HG02870 (cell line): ENCODE measurements at regions not wholly inside any gene's neighbourhood (a gene's known extent, or its start where the extent isn't known, plus 50 kb on each side); places are given as distances from the start of the nearest gene placed in this dataset.
A peak's percentile ranks its signal among the peaks of the same experiment; 100 is the strongest.
"Not testable (repeated sequence)": the region's sequence is repeated elsewhere in the genome, so short reads cannot be mapped to it uniquely, and the experiment has no call there.

ENCODE experiments used
- ATAC-seq: cut with Tn5 transposase; IDR thresholded peaks from one replicate; pipeline ENCODE4 v1.9.1; 2021; ENCODE audit warnings: mild to moderate bottlenecking, moderate library complexity; ENCODE audit not compliant: unreplicated experiment

DNA sequence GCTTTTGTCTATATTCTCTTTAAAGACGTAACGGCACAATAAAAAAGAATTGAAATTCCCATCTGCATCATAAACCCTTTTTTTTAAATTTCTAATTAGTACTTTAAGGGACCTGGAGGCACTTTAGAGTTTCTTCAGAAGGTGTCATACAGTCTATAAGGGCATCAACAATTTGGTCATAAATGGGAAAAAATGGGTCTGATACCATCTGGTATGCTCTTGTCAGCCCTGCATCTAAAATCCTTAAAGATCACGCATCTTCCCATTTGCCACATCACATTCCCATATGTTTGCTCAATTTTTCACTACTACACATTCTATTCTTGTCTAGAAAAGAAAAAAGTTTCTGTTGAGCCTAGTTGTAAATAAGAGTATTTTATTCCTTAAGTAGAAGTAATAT, 53.8 kb downstream of the COX7C start:
- ATAC-seq, result no peak

- no peak for ATAC-seq
Measured at GRCh38 chr5:86674069-86674468, 56.3 kb downstream of the COX7C start.

DNA sequence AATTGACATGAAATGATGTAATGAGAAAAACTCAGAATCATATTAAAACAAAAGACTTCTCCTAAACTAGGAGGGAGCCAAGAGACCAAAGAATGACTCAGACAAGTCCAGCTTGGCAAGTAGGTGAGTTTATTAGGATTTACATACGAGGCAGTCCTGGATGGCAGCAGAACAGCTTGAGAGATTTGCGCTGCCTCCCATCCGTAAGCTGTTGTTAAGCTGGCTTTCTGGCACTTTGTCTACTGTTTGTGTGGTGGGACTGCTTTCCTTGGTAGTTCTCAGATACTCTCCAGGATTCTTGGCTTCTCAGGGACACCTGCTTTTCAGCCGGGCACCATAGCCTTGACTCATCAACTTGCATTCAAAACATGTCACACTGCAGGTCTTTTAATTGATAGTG, 57.6 kb downstream of the COX7C start:
- ATAC-seq, result no peak

DNA sequence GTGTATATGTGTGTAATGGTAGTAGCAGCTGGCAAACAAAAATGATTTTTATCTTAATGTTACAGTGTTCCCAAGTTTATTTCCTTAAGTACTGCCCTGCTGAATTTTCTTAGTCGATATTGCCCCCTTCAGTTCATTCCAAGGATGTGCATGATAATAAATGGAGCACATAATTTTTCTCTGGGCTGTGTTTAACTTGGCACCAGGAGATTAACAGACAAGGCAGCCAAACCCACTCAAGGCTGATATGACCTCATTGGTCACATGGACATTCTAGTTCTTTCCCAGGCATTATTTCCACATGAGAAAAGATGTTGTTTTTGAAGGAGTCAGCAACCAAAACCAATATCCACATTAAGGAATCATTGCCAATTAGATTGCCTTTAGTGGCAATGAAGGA, 61.8 kb downstream of the COX7C start:
- ATAC-seq, result peak; percentile 75

DNA sequence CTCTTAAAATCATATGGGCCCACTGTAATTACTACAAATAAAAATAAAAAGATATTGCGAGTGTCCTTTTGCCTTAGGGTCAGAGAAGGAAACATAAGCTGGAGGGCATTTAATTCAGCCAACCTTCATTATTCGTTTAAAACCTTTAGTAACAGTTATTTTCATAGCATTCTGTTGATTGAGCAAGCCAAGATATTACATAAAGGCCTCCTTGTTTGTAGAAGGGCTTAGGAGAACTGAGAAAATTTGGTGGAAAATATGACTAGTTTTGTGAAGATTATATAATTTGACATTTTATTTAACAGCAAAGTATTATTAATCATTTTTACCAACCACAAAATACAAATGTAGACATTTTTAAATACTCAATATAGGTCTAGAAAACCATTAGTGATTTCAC, 62.2 kb downstream of the COX7C start:
- ATAC-seq, result no peak

- no peak for ATAC-seq
Measured at GRCh38 chr5:86684222-86684621, 66.5 kb downstream of the COX7C start.

DNA sequence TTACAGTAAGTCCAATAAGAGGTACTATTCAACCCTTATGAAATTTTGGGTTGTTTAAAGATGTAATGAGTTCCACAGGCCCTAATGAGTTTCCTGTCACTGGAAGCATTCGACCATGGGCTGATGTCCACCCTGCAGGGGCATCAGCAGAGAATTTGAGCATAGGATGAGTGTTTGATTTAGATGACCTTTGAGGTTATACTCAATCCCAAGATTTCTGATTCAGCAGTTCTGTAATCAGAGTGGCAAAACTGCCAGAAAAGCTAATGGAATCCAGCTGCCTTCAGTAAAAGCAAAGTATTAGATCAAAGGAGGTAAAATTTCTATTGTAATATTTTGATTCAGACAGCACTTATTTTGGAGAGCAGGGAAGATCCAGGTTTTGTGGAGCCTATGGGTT, 68.3 kb downstream of the COX7C start:
- no peak for ATAC-seq

DNA sequence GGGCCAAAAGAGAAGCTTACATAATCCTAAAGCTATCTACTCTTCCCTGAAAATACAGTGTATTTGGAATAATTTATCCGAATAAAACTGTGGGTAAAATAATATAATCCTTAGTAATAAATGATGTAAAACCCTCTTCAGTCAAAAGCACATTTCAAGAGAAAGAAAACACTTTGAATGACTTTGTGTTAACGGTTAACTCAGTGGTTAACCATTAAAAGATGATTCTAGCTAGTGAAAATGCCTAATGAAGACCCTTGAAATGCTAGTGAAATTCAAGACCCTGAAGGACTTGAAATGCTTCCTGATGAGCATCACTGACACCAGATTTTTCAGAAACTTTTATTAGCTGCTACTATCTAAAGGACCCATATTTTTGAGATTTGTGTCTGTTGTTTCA, 70.7 kb downstream of the COX7C start:
- ATAC-seq, result no peak

- no peak for ATAC-seq
Measured at GRCh38 chr5:86689103-86689729, 71.5 kb downstream of the COX7C start.

DNA sequence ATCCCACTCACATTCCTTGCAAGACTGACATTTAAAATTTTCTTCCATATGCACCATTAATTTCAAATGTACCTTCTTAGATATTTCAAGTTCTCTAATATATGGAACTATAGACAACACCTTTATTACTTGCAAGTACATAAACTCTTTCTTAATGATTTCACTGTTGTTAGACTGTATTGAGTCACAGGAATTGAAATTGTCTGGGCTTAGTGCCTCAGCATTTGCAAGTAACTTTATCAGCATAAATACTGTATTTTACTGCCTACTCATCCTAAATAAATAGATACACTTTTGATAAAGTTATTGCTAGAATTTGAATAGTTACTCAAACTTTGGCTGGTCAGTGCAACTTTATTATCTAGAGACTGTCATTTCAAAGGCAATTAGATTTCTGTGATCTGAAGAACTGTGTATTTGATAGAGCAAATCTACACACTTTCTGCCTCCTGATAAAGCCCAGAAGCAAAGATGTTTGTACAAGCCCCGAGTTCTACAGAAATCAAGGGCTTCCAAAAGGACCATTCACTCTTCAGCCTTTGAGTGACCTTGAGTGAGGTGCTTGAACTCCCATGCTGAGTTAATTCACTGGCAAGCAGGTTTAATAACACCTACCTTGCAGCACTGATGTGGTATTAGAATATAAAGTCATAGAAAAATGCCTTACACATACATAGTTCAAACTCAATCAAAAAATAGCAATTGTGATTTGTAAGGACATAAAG, 91.6 kb downstream of the COX7C start:
- no peak for ATAC-seq

DNA sequence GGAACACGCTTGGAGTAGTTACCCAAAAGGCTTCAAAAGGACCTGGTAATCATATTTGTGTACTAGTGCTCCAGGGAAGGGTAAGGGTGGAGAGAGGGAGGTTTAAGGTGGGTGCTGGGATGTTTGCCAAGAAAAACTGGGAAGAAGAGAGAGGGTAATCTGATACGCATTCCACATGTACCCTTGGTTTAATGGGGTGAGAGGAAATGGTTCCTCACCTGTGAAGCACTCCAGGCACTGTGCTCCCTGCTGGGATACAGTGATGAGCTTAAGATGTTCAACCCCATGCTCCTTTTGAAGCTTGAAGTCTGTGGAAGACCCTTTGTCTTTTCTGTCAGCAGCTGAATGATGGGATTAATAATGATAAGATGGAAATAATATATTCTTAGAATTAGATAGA, 98.4 kb downstream of the COX7C start:
- no peak for ATAC-seq

DNA sequence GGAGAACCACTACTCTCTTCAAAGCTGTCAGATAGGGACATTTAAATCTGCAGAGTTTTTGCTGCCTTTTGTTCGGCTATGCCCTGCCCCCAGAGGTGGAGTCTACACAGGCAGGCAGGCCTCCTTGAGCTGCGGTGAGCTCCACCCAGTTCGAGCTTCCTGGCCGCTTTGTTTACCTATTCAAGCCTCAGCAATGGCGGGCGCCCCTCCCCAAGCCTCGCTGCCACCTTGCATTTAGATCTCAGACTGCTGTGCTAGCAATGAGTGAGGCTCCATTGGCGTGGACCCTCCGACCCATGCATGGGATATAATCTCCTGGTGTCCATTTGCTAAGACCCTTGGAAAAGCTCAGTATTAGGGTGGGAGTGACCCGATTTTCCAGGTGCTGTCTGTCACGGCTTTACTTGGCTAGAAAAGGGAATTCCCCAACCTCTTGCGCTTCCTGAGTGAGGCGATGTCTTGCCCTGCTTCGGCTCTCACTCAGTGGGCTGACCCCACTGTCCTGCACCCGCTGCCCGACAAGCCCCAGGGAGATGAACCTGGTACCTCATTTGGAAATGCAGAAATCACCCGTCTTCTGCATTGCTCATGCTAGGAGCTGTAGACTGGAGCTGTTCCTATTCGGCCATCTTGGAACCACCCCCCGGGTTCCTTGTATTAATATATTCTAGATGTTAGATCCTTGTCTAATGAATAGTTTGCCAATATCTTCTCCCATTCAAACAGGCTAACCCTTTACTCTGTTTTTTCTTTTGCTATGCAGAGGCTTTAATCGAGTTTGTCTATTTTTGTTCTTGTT, 113.8 kb downstream of the COX7C start:
- ATAC-seq, result not testable (repeated sequence)

- ATAC-seq, result no peak
Measured at GRCh38 chr5:86735370-86735769, 117.6 kb downstream of the COX7C start.

GRCh38 chr5:86737579-86737978, 119.8 kb downstream of the COX7C start:
- no peak for ATAC-seq

GRCh38 chr5:86748538-86749105, 130.9 kb downstream of the COX7C start:
- ATAC-seq, result no peak

GRCh38 chr5:86749841-86750240, 132.1 kb downstream of the COX7C start:
- ATAC-seq, result no peak

DNA sequence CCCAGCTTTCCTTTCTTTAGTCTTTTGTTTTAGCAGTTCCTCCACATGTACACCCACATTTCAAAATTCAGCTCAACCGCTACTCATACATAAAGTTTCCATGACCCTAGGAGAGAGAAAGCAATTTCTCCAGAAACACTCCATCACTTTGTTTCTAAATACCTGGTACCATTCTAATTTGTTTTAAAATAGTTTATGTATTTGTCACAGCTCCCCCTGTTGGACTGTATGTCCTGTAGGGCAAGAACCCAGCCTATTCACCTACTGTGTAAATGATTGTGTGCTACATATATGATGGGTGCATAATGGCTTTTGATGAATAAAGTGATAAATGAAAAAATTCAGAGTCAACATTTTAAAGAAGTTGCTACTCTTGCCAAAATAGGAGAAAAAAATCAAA, 139.1 kb downstream of the COX7C start:
- no peak for ATAC-seq

DNA sequence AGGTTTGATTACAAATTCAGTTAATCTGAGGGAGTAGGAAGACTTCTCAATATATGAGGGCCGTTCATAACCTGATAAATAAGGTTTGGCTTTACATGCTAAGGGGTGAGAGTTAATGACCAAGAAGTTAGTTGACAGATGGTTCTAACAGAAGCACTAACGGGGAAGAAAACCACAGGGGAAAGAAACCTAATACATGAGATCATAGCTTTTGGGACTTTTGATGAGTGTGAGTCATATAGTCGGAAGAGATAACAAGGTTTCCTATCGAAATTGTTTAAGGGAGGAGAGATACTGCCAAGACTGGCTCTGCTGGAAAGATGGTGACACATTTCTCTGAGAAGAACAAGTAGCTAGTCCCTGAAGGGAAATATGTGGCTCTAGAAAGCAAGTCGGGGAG, 140.1 kb downstream of the COX7C start:
- no peak for ATAC-seq

DNA sequence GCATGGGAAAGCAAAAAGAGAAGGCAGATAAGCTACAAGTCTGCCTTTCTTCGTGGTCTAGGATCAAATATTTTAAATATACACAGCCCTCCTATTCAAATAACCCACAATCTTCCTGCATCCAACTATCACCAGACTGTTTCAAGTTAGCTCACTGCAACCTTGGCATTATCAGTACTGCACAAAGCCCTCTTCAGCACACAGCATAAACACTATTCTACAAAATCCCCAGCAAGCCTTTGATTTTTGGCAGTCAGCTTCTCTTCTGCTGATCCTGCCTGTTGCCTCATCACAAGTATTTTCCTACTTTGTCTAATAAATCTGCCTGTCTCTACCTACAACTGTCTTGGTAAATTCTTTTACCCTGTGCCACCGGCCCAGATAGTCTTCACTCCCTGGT, 142.9 kb downstream of the COX7C start:
- no peak for ATAC-seq

DNA sequence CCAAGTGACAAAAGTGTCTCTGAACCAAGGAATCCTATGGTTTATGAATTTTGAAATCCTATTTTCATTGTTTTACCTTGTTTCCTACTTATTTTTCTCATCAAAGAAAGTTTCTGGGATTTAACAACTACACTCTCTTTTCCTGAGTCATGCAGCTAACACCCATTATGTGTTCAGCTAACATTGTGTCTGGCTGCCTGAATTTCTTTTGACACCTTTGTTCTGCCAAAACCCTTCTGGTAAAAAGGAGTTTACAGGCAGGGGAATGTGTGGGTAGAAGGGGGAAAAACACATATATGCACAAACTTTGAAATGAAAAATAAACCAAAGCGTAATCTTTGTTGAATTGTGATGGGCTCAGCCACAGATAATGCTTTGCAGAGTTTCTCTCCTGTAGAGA, 146.2 kb downstream of the COX7C start:
- no peak for ATAC-seq

DNA sequence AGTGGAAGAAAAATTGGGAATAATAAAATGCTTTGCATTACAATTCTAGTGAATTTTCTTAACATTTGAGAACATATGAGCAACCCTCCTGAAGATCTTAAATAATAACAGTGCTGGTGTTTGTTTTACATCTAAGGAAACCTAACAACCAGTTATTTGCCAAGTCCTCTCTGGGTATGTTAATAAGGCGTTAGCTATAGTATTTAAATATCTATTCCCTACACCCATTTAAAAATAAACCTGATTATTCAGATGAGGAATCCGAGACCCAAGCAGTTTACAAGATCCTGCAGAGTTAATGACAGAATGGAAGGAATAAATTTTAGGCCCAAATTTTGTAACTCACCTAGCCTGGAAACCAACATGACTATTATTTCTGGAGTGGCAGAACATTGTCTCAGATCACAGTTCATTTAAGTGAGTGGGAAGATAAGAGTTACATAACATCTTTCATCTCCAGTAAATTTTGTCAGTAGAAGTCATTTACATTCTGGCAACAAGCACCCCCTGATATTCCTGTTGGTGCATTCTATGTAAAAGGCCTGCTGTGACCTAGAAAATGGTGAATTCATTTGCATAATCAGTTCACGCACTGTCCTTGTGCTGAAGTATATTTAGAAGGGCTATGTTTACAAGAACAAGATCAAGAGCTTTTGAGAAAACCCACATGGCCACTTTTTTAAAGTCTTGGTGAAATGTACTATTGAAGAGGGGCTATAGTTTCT, 148.2 kb downstream of the COX7C start:
- no peak for ATAC-seq
